ENCODE measurements at regions not wholly inside any gene's neighbourhood (a gene's known extent, or its start where the extent isn't known, plus 50 kb on each side); places are given as distances from the start of the nearest gene placed in this dataset.

- TF ChIP-seq CTCF (IDR thresholded peaks at IDR 0.05; ENCODE audit: poor library complexity) (no peak), EZH2 (IDR thresholded peaks at IDR 0.05; ENCODE audit: borderline replicate concordance) (no peak)
Measured at GRCh38 chr9:80790764-80791163, 898.6 kb downstream of the TLE1 start.

Measured in hepatocyte (in vitro differentiated cells).